OCI-LY7 (cell line): ENCODE measurements at regions not wholly inside any gene's neighbourhood (a gene's known extent, or its start where the extent isn't known, plus 50 kb on each side); places are given as distances from the start of the nearest gene placed in this dataset.

ENCODE experiments used
- BruUV-seq: library from RNA; stranded (reverse); fragments of 400-500 nt; replicated peaks from 2 replicates; lab custom pipeline; 2021; lab: Mats Ljungman, UMichigan
- CTCF ChIA-PET: fragments of 300-600 bp; sonication (Branson Sonifier 250); formaldehyde crosslinking; loops from one replicate; lab custom pipeline; 2022; ENCODE audit warnings: antibody characterized with exemption; ENCODE audit not compliant: unreplicated experiment; lab: Charles Lee
- POLR2A ChIA-PET: fragments of 300-600 bp; sonication (Branson Sonifier 250); formaldehyde crosslinking; loops from one replicate; lab custom pipeline; 2022; ENCODE audit warnings: antibody characterized with exemption; lab: Charles Lee
- DNase-seq: peaks from one replicate; pipeline ENCODE4 v3.0.0-alpha.2; 2015; ENCODE audit warnings: low spot score
- H2AFZ ChIP-seq: fragments of 200-600 bp; sonication (generic), shearing (Covaris generic); 2 replicates; pipeline ENCODE4 v1.6.1; 2014; ENCODE audit warnings: mild to moderate bottlenecking, antibody characterized with exemption, low read length, moderate library complexity
- H3K27ac ChIP-seq: fragments of 200-600 bp; sonication (generic); 2 replicates; pipeline ENCODE4 v1.5.1; 2014; ENCODE audit warnings: mixed run types, low read depth, mild to moderate bottlenecking, moderate library complexity, low read length, inconsistent platforms; ENCODE audit not compliant: poor library complexity, severe bottlenecking
- H3K36me3 ChIP-seq: fragments of 200-600 bp; sonication (generic); 2 replicates; pipeline ENCODE4 v1.6.1; 2014; ENCODE audit warnings: mild to moderate bottlenecking, antibody characterized with exemption, low read length, moderate library complexity, mixed read lengths; ENCODE audit not compliant: insufficient read depth
- H3K4me1 ChIP-seq: fragments of 200-600 bp; sonication (generic); 2 replicates; pipeline ENCODE4 v1.5.1; 2014; ENCODE audit warnings: mild to moderate bottlenecking, low read length; ENCODE audit not compliant: insufficient read depth, poor library complexity, severe bottlenecking
- H3K4me2 ChIP-seq: fragments of 200-600 bp; sonication (generic); 2 replicates; pipeline ENCODE4 v1.6.1; 2014; ENCODE audit warnings: mild to moderate bottlenecking, low read length
- H3K4me3 ChIP-seq: fragments of 200-600 bp; sonication (generic); 2 replicates; pipeline ENCODE4 v1.5.1; 2014; ENCODE audit warnings: mild to moderate bottlenecking, low read depth, low read length; ENCODE audit not compliant: poor library complexity, severe bottlenecking
- H3K79me2 ChIP-seq: fragments of 200-600 bp; sonication (generic); 2 replicates; pipeline ENCODE4 v1.6.1; 2016; ENCODE audit warnings: low read depth, mild to moderate bottlenecking, low read length, moderate library complexity, mixed read lengths; ENCODE audit not compliant: insufficient read depth
- H3K9me2 ChIP-seq: fragments of 200-600 bp; sonication (generic); 2 replicates; pipeline ENCODE4 v1.6.1; 2016; ENCODE audit warnings: mild to moderate bottlenecking, low read length, mixed read lengths; ENCODE audit not compliant: insufficient read depth
- H3K9me3 ChIP-seq: fragments of 200-600 bp; sonication (generic); 2 replicates; pipeline ENCODE4 v1.6.1; 2014; ENCODE audit warnings: mild to moderate bottlenecking, mixed run types, low read length, mixed read lengths
- H4K20me1 ChIP-seq: fragments of 200-600 bp; sonication (generic); 2 replicates; pipeline ENCODE4 v1.6.1; 2014; ENCODE audit warnings: mild to moderate bottlenecking, antibody characterized with exemption, low read length, moderate library complexity, mixed read lengths; ENCODE audit not compliant: insufficient read depth
- EZH2phosphoT487 ChIP-seq: fragments of 200-600 bp; sonication (generic); IDR thresholded peaks from 2 replicates; pipeline ENCODE4 v1.6.1; 2018; ENCODE audit warnings: low read depth, borderline replicate concordance, mild to moderate bottlenecking, mixed run types, antibody characterized with exemption, low read length, moderate library complexity, mixed read lengths
- intact Hi-C: fragments of 100-400 bp; cut with micrococcal nuclease; formaldehyde crosslinking; loops from one replicate; pipeline ENCODE4 v1.10.0; 2022; ENCODE audit not compliant: unreplicated experiment
- TF ChIP-seq, protein P1 (sequence below): fragments of 200-600 bp; sonication (generic); conservative IDR thresholded peaks from 2 replicates; pipeline ENCODE4 v1.5.1; 2014; ENCODE audit warnings: mild to moderate bottlenecking, antibody characterized with exemption, low read length, moderate library complexity, mixed read lengths

DNA sequence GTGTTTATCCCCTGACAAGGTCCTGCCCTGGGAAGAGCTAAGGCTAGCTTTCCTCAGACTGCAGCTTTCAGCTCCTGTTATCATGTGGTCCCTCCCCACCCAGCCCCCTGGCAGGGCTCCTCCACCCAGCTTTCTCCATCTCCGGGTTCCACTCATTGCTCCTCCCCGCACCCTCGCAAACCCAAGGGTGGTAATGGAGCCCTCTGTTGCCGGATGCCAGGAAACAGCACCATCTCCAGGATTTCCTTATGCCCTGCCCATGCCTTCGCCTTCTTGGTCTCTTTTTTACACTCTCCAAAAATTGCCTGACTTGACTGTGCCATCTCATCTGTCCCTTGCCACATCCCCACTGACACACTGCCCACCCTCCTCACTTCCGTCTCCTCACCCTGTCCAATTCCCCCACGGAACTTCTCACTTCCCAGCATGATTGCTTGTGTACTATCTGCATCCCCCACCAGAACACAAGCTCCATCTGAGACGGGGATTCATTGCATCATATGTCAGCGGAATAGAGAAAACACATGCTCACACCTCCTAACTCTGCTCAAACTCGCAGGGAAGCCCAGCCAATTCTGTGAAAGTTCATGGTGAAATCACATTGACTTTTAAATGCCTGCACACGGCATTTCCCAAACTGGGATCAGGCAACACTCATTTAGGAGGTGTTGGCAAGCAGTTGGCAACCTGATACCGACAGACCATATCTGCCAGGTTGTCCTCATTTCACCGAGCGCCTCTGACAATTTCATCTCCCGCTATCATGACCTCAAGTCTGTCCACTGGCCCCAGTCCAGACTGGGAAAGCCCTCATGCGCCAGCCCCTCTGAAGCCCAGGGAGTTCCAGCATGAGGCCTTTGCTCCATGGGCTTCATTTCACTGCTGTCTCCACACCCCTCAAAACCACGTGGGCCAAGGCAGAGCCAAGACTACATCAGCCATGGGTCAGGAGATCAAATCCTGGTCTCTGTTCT, 201.1 kb downstream of the MATN1 start:
- no peak for DNase-seq
- no peak overlapping the region for H3K27ac ChIP-seq
- H3K9me3 ChIP-seq = no peaks in the 10 kb centered on the region
- intact Hi-C loops = no loop called here
- H3K4me2 ChIP-seq = no peak overlapping the region
- H3K9me2 ChIP-seq = no peaks in the 10 kb centered on the region
- POLR2A ChIA-PET = no interaction called here
- no peaks in the 10 kb centered on the region for H3K36me3 ChIP-seq
- TF ChIP-seq, protein P1, sequence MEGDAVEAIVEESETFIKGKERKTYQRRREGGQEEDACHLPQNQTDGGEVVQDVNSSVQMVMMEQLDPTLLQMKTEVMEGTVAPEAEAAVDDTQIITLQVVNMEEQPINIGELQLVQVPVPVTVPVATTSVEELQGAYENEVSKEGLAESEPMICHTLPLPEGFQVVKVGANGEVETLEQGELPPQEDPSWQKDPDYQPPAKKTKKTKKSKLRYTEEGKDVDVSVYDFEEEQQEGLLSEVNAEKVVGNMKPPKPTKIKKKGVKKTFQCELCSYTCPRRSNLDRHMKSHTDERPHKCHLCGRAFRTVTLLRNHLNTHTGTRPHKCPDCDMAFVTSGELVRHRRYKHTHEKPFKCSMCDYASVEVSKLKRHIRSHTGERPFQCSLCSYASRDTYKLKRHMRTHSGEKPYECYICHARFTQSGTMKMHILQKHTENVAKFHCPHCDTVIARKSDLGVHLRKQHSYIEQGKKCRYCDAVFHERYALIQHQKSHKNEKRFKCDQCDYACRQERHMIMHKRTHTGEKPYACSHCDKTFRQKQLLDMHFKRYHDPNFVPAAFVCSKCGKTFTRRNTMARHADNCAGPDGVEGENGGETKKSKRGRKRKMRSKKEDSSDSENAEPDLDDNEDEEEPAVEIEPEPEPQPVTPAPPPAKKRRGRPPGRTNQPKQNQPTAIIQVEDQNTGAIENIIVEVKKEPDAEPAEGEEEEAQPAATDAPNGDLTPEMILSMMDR = no peak
- no peak for TF ChIP-seq EZH2phosphoT487
- H4K20me1 ChIP-seq = no peaks in the 10 kb centered on the region
- H3K4me3 ChIP-seq = no peak overlapping the region
- CTCF ChIA-PET = no interaction called here
- no TSS peak for BruUV-seq
- no peak overlapping the region for H2AFZ ChIP-seq
- H3K4me1 ChIP-seq = no peaks in the 10 kb centered on the region
- no peaks in the 10 kb centered on the region for H3K79me2 ChIP-seq

DNA sequence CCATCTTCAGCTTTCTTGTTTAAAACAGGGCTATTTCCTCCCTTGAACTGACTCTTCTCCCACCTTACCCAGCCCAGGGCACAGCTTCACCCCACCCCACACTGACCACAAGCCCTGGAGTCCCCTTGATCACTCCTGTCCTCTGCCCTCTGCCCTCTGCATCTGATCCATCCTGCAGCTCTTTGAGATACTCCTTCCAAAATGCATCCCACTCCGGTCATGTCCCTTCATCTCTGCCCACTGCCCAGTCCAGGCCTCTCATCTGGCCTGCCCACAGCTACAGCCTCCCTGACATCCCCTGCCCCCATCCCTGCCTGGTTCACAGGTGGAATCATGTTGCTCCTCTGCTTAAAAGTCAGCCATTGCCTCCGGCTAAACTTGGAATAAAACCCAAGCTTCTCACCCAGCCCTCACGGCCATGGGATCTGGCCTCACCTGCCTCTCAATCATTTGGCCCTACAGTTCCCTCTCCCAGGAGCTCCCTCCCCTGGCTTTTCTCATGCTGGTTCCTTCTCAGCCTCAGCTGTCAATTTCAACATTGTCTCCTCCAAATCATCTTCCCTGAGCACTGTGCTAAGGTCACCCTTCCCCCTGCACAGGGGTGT, 202.0 kb downstream of the MATN1 start:
- CTCF ChIA-PET = no interaction called here
- TF ChIP-seq, protein P1 = no peak
- no peak for TF ChIP-seq EZH2phosphoT487
- POLR2A ChIA-PET = no interaction called here
- no peaks in the 10 kb centered on the region for H3K36me3 ChIP-seq
- intact Hi-C loops = no loop called here
- H3K9me2 ChIP-seq = no peaks in the 10 kb centered on the region
- H3K9me3 ChIP-seq = no peaks in the 10 kb centered on the region
- H3K4me2 ChIP-seq = no peak overlapping the region
- DNase-seq = no peak
- H4K20me1 ChIP-seq = no peaks in the 10 kb centered on the region
- H3K4me3 ChIP-seq = no peak overlapping the region
- no peaks in the 10 kb centered on the region for H3K4me1 ChIP-seq
- no peak overlapping the region for H2AFZ ChIP-seq
- no TSS peak for BruUV-seq
- no peak overlapping the region for H3K27ac ChIP-seq
- H3K79me2 ChIP-seq = no peaks in the 10 kb centered on the region

GRCh38 chr1:30520476-30520875, 202.9 kb downstream of the MATN1 start:
- Histone ChIP-seq H3K27ac (no peak overlapping the region), H3K4me1 (no peaks in the 10 kb centered on the region), H3K79me2 (no peaks in the 10 kb centered on the region), H3K4me2 (no peak overlapping the region), H4K20me1 (no peaks in the 10 kb centered on the region), H3K36me3 (no peaks in the 10 kb centered on the region), H2AFZ (no peak overlapping the region), H3K9me2 (no peaks in the 10 kb centered on the region), H3K9me3 (no peaks in the 10 kb centered on the region), H3K4me3 (no peak overlapping the region)
- no peak for DNase-seq
- TF ChIP-seq, protein P1 = no peak
- no peak for TF ChIP-seq EZH2phosphoT487
- intact Hi-C loops = no loop called here
- ChIA-PET POLR2A (no interaction called here), CTCF (no interaction called here)
- BruUV-seq = no TSS peak
